HL-60 (cell line): ENCODE measurements at regions not wholly inside any gene's neighbourhood (a gene's known extent, or its start where the extent isn't known, plus 50 kb on each side); places are given as distances from the start of the nearest gene placed in this dataset.
A peak's percentile ranks its signal among the peaks of the same experiment; 100 is the strongest.
"Not testable (repeated sequence)": the region's sequence is repeated elsewhere in the genome, so short reads cannot be mapped to it uniquely, and the experiment has no call there.

ENCODE experiments used
- DNase-seq, 2 experiments: peaks; one replicate each; pipeline ENCODE4 v3.0.0-alpha.2; 2010 to 2020; ENCODE audit warnings: low read depth in 1 of 2, low spot score in 1 of 2
- H3K27ac ChIP-seq: fragments of 250-450 bp; sonication (Bioruptor Pico); replicated peaks from 2 replicates; pipeline ENCODE4 v1.5.1; 2020; ENCODE audit warnings: mild to moderate bottlenecking, moderate library complexity
- H3K27me3 ChIP-seq: fragments of 250-450 bp; sonication (Bioruptor Pico); 2 replicates; pipeline ENCODE4 v1.5.1; 2021; ENCODE audit warnings: mild to moderate bottlenecking, moderate library complexity; ENCODE audit not compliant: insufficient read depth, poor library complexity, severe bottlenecking
- H3K4me3 ChIP-seq: replicated peaks from 2 replicates; pipeline ENCODE4 v1.5.1; 2011; ENCODE audit warnings: mild to moderate bottlenecking, control low read depth, low read length; ENCODE audit not compliant: insufficient read depth
- CTCF ChIP-seq: IDR thresholded peaks from one replicate; pipeline ENCODE4 v1.5.1; 2011; ENCODE audit warnings: low read length, control low read depth, inconsistent platforms; ENCODE audit not compliant: insufficient read depth
- GABPA ChIP-seq: IDR thresholded peaks from 2 replicates; pipeline ENCODE4 v1.6.1; 2012; ENCODE audit warnings: low read depth
- POLR2AphosphoS5 ChIP-seq: IDR thresholded peaks from 2 replicates; pipeline ENCODE4 v1.6.1; 2012; ENCODE audit warnings: low read depth
- REST ChIP-seq: IDR thresholded peaks from 2 replicates; pipeline ENCODE4 v1.6.1; 2012; ENCODE audit warnings: low read depth; ENCODE audit not compliant: insufficient replicate concordance
- SPI1 ChIP-seq: IDR thresholded peaks from 2 replicates; pipeline ENCODE4 v1.6.1; 2012; ENCODE audit warnings: low read depth, mild to moderate bottlenecking, borderline replicate concordance

GRCh38 chr13:79191501-79191900 lies 214.6 kb downstream of the RBM26 start:
- Histone ChIP-seq H3K4me3 (no peak overlapping the region), H3K27me3 (no peaks in the 10 kb centered on the region), H3K27ac (no peak overlapping the region)
- DNase-seq = no peak
- TF ChIP-seq SPI1 (no peak), CTCF (no peak), REST (no peak), POLR2AphosphoS5 (no peak), GABPA (no peak)

GRCh38 chr13:79190932-79191331 lies 215.1 kb downstream of the RBM26 start:
- no peak for TF ChIP-seq POLR2AphosphoS5
- Histone ChIP-seq H3K27me3 (no peaks in the 10 kb centered on the region), H3K27ac (no peak overlapping the region), H3K4me3 (no peak overlapping the region)
- DNase-seq = peak in 1 of 2 experiments; percentile 16

- no peak for TF ChIP-seq POLR2AphosphoS5
- DNase-seq = no peak
- Histone ChIP-seq H3K4me3 (no peak overlapping the region), H3K27me3 (no peaks in the 10 kb centered on the region), H3K27ac (no peak overlapping the region)
Measured at GRCh38 chr13:79187917-79188690, 218.0 kb downstream of the RBM26 start.

GRCh38 chr13:79185580-79185979 lies 220.5 kb downstream of the RBM26 start:
- DNase-seq = no peak
- H3K4me3 ChIP-seq = no peak overlapping the region
- H3K27me3 ChIP-seq = no peaks in the 10 kb centered on the region
- no peak overlapping the region for H3K27ac ChIP-seq
- no peak for TF ChIP-seq GABPA

GRCh38 chr13:79183231-79183630 lies 222.8 kb downstream of the RBM26 start:
- TF ChIP-seq REST (no peak), SPI1 (no peak), POLR2AphosphoS5 (no peak), GABPA (no peak), CTCF (no peak)
- Histone ChIP-seq H3K27ac (no peak overlapping the region), H3K4me3 (no peak overlapping the region), H3K27me3 (no peaks in the 10 kb centered on the region)
- no peak for DNase-seq

GRCh38 chr13:79173691-79174090 lies 232.4 kb downstream of the RBM26 start:
- not testable (repeated sequence) for DNase-seq, H3K4me3 ChIP-seq, H3K27ac ChIP-seq, H3K27me3 ChIP-seq

GRCh38 chr13:79172924-79173323 lies 233.1 kb downstream of the RBM26 start:
- not testable (repeated sequence) for H3K4me3 ChIP-seq, H3K27me3 ChIP-seq, DNase-seq, H3K27ac ChIP-seq
